ENCODE measurements at regions not wholly inside any gene's neighbourhood (a gene's known extent, or its start where the extent isn't known, plus 50 kb on each side); places are given as distances from the start of the nearest gene placed in this dataset.

DNA sequence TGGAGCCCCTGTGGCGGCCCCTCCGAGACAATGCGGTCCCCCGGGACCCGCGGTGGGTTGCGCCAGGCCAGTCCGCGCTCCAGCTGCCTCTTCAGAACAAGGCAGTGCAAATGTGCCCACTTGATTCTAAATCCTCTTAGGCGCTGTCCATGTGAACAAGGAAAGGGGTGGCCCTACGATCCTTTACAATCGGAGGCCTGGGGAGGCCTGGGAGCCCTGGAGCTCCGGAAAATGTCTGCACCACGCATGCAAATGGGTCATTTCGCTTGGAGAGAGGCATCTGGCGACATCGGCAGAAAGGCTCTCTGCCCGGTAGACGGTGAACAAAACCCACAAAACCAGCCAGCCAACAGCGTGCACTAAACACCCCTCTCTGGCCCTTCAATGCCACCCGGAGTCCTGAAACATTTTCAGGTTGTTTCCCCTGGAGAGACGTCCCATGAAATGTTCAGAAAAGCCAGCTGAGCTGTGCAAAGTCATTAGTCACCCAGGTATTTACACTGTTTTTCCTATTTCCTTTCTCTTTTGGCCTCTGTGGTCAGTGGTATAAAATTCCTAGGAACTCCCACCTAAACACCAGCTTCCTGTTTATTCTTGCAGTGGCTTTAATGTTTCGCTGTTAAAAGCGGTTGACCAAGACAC is 102.8 kb upstream of the ZNF438 start:
- CTCF ChIA-PET, result no interaction called here
- Histone ChIP-seq H3K36me3 (ENCODE audit: control insufficient read depth in 1 of 2, insufficient read depth in 2 of 2, low read length in 2 of 2) (no peaks in the 10 kb centered on the region), H3K27ac (ENCODE audit: low read depth, low read length) (0 out of 2 replicates have a peak overlapping the region, but pooled peaks have one; percentile 19)

DNA sequence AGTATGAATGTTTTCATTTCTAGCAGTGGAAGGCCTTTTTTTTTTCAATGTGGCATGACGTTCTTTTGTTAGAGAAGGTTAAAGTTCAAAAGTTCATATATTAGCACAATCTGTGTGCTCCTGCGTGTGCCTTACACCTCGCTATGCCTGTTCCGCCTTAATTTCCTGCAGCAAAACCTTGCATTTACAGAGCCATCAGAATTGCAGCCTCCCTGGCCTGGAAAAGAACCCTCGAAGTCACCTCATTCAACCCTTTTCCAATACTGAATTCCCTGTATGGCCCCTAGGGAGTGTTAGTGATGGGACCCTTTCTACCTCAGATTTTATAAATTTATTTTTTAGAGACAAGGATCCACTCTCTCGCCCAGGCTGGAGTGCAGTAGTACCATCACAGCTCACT is 103.5 kb upstream of the ZNF438 start:
- Histone ChIP-seq H3K4me3 (replicated peaks in 1 of 2; ENCODE audit: low read depth in 1 of 2, low read length in 2 of 2) (no peak overlapping the region), H3K9me2 (ENCODE audit: insufficient read depth) (no peaks in the 10 kb centered on the region), H3K79me2 (ENCODE audit: insufficient read depth, low read length) (no peaks in the 10 kb centered on the region), H3K4me2 (ENCODE audit: low read length) (no peak overlapping the region), H3K4me1 (ENCODE audit: control insufficient read depth in 1 of 2, insufficient read depth in 2 of 2, low read length in 2 of 2) (peaks cover 13 to 16% of the 10 kb centered on the region in 2 experiments; a peak in 3 of 4 replicates), H3K36me3 (ENCODE audit: control insufficient read depth in 1 of 2, insufficient read depth in 2 of 2, low read length in 2 of 2) (no peaks in the 10 kb centered on the region), H2AFZ (ENCODE audit: low read depth, low read length, poor library complexity, severe bottlenecking) (no peak overlapping the region), H3K27me3 (ENCODE audit: insufficient read depth, low read length) (no peaks in the 10 kb centered on the region), H4K20me1 (ENCODE audit: insufficient read depth) (no peaks in the 10 kb centered on the region), H3K27ac (ENCODE audit: low read depth, low read length) (no peak overlapping the region), H3K9me3 (ENCODE audit: control insufficient read depth in 1 of 2, insufficient read depth in 1 of 2, low read depth in 1 of 2, low read length in 2 of 2) (no peaks in the 10 kb centered on the region), H3K9ac (ENCODE audit: low read length) (no peak overlapping the region)
- ChIA-PET RAD21 (ENCODE audit: low non-redundant PET in 1 of 2, low total read pairs in 2 of 2, uncharacterized antibody in 2 of 2, unreplicated experiment in 2 of 2) (no interaction called here), CTCF (no interaction called here), POLR2A (no interaction called here)
- no TSS peak for BruUV-seq (replicated peaks)
- intact Hi-C loops (cut with micrococcal nuclease), result no loop called here
- ATAC-seq (no peak), DNase-seq (ENCODE audit: low read depth, low spot score) (no peak)
- TF ChIP-seq POLR2AphosphoS5 (IDR thresholded peaks at IDR 0.05; ENCODE audit: low read depth, low read length) (no peak), MAX (IDR thresholded peaks at IDR 0.05) (no peak), EZH2phosphoT487 (IDR thresholded peaks at IDR 0.05; ENCODE audit: borderline replicate concordance) (no peak), JUND (IDR thresholded peaks at IDR 0.05) (no peak), CBX3 (IDR thresholded peaks at IDR 0.05; ENCODE audit: low read depth) (no peak), POLR2A (IDR thresholded peaks at IDR 0.05; ENCODE audit: borderline replicate concordance, extremely low read depth, insufficient read depth, insufficient read length) (no peak), EGR1 (IDR thresholded peaks at IDR 0.05; ENCODE audit: low read depth) (no peak), CEBPB (IDR thresholded peaks at IDR 0.05; ENCODE audit: low read depth) (no peak), REST (IDR thresholded peaks at IDR 0.05; ENCODE audit: low read depth) (no peak), SIN3A (IDR thresholded peaks at IDR 0.05; ENCODE audit: low read depth) (no peak), TCF7L2 (IDR thresholded peaks at IDR 0.05; ENCODE audit: borderline replicate concordance, extremely low read depth, insufficient read depth, insufficient read length) (no peak), ZBTB33 (IDR thresholded peaks at IDR 0.05; ENCODE audit: extremely low read depth, insufficient replicate concordance, low read length) (no peak), ZFX (IDR thresholded peaks at IDR 0.05) (no peak)

More for the DNA sequence above, 102.8 kb upstream of the ZNF438 start:
- Histone ChIP-seq H3K9ac (ENCODE audit: low read length) (no peak overlapping the region), H3K9me3 (ENCODE audit: control insufficient read depth in 1 of 2, insufficient read depth in 1 of 2, low read depth in 1 of 2, low read length in 2 of 2) (no peaks in the 10 kb centered on the region), H3K27me3 (ENCODE audit: insufficient read depth, low read length) (no peaks in the 10 kb centered on the region), H2AFZ (ENCODE audit: low read depth, low read length, poor library complexity, severe bottlenecking) (no peak overlapping the region), H3K9me2 (ENCODE audit: insufficient read depth) (no peaks in the 10 kb centered on the region), H4K20me1 (ENCODE audit: insufficient read depth) (no peaks in the 10 kb centered on the region), H3K4me1 (ENCODE audit: control insufficient read depth in 1 of 2, insufficient read depth in 2 of 2, low read length in 2 of 2) (peaks cover 13 to 16% of the 10 kb centered on the region in 2 experiments; a peak in 3 of 4 replicates), H3K4me2 (ENCODE audit: low read length) (peak overlapping the region; percentile 18; the same call in 1 of the 2 replicates), H3K79me2 (ENCODE audit: insufficient read depth, low read length) (no peaks in the 10 kb centered on the region), H3K4me3 (replicated peaks in 1 of 2; ENCODE audit: low read depth in 1 of 2, low read length in 2 of 2) (no peak overlapping the region)
- POLR2A ChIA-PET, result interaction anchor here (1.1 kb wide), 1 partner anchor 13 kb away, joined by 3 read pairs; no protein-coding TSS in a partner anchor
- intact Hi-C loops (cut with micrococcal nuclease), result no loop called here
- DNase-seq (ENCODE audit: low read depth, low spot score) (no peak), ATAC-seq (no peak)
- RAD21 ChIA-PET (ENCODE audit: low non-redundant PET in 1 of 2, low total read pairs in 2 of 2, uncharacterized antibody in 2 of 2, unreplicated experiment in 2 of 2), result no interaction called here
- TF ChIP-seq EGR1 (IDR thresholded peaks at IDR 0.05; ENCODE audit: low read depth), result 0 out of 2 replicates have a peak, but pooled peaks have one; percentile 12
- TF ChIP-seq EZH2 (IDR thresholded peaks at IDR 0.05), result no peak
- no peak for TF ChIP-seq ELF1 (IDR thresholded peaks at IDR 0.05; ENCODE audit: borderline replicate concordance, low read depth)
- BruUV-seq (replicated peaks), result no TSS peak
